ENCODE measurements at regions not wholly inside any gene's neighbourhood (a gene's known extent, or its start where the extent isn't known, plus 50 kb on each side); places are given as distances from the start of the nearest gene placed in this dataset.
"Not testable (repeated sequence)": the region's sequence is repeated elsewhere in the genome, so short reads cannot be mapped to it uniquely, and the experiment has no call there.

DNA sequence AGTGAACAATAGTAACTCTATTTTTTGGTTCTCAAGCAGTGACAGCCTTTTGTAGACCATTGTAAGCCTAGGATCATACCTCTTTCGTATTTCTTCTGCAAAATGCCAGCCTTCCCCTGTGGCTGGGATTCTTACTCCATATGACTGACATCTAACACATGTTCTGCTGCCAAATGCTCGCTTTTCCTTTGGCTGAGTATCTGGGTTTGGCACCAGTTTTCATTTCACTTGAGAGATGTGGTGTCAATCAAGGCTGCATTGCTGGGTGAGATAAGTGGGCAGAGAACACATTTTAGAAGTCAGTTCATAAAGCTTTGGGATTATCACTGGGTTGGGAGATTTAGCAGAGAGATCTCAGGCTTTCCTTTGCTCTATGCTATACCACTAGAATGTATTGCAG is 514.7 kb upstream of the SGO1 start:
- no peak for FAIRE-seq

DNA sequence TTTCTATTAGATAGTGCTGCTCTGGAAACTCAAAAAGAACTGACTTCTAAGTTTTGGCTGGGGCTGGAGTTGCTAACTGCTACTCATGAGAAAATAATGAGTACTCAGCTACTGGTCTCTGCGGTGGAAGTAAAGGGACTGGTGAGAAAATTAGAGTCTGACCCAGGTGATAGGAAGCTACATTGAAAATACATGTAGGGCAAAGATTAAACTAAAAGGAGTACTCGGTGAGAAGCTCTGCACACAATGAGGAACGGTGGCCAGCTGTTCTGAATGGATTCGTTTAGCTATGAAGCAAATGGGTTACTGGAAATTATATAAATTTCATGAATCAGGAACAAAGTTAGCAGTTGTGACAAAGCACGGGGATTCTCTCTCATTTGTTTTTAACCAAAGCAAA is 512.9 kb upstream of the SGO1 start:
- FAIRE-seq = no peak

DNA sequence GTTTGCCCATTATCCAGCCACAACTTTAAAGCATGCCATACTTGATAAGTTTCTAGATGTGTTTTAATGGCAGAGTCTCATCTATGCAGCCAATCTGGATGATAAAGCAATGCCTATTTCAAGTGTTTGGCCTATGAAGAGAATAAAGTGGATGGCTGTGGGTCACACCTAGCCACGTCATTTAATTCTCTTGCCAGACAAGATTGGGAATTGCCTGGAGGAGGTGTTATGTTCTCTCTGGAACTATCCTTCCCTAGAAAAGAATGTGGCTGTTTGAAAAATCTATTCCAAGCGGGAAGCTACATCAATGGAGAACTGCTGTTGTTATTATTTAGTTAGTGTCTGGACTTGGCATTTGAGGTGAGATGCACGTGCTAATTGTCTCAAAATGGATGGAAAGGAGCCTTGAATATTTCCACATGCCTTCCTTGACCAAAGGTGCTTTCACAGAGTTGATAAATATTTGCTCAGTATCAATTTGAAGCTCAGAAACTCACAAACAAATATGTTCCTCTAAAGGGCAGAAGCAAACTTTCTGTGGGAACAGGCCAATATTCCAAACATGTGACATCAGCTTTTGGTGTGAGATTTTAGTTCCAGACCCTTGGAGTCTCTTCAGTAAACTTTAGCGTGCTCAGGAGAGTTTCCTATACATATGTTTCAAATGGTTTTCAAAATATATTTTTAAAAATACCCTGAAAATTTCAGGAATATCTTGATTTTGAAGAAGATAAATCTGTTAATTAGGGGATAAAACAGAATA is 510.6 kb upstream of the SGO1 start:
- FAIRE-seq = no peak

DNA sequence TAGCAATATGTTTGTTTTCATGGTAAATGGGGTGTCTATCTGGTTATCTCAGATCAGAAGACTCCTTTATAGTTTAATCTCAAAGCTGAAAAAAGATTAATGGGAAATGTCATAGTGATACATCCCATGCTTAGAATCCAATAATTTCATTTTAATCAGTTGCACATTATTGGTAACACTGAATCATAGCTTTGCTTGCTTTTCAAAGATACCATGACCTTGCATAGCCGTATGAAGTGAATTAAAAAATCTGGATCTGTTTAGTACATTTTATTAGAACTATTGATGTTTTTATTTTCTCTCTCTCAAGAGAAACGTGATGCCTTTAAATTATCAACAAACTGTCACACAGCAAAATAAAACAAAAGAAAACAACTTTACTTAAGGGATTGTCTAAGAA is 506.7 kb upstream of the SGO1 start:
- no peak for FAIRE-seq

DNA sequence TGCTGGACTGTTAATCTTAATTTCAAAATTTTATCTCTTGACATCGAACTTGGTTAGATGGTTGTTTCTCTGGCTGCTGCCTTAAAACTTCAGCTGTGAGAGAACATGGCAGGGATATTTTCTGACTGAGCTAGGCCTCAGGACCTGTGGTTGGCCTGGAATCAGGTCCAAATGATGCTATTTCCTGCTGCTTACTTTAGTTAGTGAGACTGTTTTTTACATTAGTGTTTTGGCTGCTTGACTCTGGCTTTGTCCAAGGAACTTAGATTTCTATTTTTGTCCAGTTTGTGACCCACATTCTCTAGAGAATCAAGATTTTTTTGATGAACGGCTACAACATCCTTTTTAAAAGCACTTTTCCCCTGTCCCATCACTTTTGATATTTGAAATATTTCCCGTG is 497.9 kb upstream of the SGO1 start:
- FAIRE-seq = no peak

GRCh38 chr3:20682573-20682972 is 496.6 kb upstream of the SGO1 start:
- FAIRE-seq = no peak

- peak; percentile 89 for FAIRE-seq
These were observed 495.1 kb upstream of the SGO1 start for GRCh38 chr3:20680990-20681628.

- FAIRE-seq = no peak
These were observed 487.9 kb upstream of the SGO1 start for GRCh38 chr3:20673866-20674265.

- FAIRE-seq = peak; percentile 98
These were observed 483.7 kb upstream of the SGO1 start for GRCh38 chr3:20669675-20670074.

- no peak for FAIRE-seq
These were observed 483.2 kb upstream of the SGO1 start for GRCh38 chr3:20669184-20669583.

GRCh38 chr3:20668411-20668810 is 482.4 kb upstream of the SGO1 start:
- FAIRE-seq = no peak

DNA sequence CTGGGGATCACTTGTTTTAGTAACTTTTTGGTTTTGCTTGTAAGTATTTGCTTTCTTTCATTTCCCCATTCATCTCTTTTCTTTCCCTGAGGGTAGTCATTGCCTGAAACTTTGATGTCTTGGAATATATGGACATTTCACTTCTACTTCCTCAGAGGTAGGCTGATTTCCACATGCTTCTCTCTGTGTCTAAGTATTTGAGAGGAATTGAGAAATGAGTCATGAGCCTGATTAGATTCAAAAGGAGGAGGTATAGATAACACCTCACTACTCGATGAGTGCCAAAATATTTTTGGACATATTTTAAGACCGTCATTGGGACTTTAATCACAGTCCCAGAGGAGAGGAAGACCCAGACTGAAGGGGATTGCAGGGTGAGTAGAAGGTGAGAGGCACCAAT is 480.1 kb upstream of the SGO1 start:
- no peak for FAIRE-seq

DNA sequence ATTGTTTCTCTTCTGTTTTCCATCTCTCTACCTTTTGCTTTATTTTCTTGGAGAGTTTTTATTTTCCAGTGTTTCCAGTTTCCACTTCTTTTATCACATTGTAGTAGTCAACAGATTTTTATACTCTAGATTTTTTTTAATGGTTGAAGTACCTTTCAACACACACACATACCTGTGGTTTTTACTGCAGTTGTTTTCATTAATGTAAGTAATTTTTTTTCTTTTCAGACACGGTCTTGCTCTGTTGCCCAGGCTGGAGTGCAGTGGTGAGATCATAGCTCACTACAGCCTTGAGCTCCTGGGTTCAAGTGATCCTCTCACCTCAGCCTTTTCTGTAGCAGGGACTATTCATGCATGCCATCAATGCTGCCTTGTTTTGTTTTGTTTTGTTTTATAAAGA is 472.5 kb upstream of the SGO1 start:
- no peak for FAIRE-seq

DNA sequence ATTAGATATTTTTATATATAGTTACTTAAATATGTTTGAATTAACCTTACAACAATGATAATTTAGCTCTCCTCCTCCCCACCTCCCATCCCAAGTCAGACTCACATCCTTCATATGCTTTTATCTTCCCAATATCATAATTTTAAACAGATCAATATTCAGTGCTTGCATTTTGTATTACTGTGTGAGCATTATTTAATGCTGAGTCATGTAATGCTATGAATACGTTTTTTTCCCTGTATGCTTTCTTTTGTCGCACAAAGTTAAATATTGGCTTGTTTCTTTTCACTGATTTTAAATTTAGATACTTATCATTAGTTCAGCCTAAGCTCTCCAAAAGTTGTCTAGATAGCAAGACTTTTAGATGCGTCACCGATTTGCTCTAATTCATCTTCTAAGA is 471.6 kb upstream of the SGO1 start:
- no peak for FAIRE-seq

GRCh38 chr3:20652231-20652986 is 466.4 kb upstream of the SGO1 start:
- no peak for FAIRE-seq

DNA sequence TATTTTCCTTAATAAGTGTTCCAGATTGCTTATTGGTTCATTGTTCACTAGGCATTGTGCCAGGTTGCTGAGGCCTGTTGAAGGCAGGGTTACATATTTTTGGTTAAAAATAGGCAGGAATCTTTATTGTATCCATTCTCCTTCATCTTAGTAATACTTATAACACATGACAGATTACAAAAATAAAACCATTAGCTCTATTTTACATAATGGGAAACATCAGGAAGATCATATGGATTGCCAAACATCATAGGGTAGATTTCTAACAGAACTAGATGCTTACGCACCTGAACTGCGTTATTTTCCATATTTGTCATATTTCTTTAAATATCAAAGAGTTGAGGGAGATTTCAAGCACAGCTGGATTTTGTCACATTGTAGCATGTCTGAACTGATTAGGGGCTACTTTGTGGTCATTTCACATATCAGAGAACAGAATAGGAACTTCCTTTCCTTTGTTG is 462.9 kb upstream of the SGO1 start:
- no peak for FAIRE-seq

DNA sequence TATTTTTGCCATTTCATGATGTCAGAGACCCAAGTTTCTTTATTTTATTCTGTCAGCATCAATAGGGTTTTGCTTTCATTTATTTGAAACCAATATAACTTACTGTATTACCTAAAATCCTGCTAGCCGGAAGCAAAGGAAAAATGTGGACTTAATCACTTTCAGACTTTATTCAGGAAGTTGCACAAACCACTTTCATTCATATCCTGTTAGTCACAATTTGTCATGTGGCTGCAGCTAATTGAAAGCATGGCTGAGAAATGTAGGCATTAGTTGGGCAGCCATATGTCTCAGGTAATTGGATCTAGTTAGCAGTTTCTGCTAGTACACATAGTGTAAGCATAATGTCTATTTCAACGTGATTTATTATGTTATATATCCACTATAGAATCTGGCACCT is 462.3 kb upstream of the SGO1 start:
- no peak for FAIRE-seq

- FAIRE-seq = no peak
These were observed 460.4 kb upstream of the SGO1 start for GRCh38 chr3:20646425-20646824.

GRCh38 chr3:20645340-20645739 is 459.3 kb upstream of the SGO1 start:
- FAIRE-seq = no peak

DNA sequence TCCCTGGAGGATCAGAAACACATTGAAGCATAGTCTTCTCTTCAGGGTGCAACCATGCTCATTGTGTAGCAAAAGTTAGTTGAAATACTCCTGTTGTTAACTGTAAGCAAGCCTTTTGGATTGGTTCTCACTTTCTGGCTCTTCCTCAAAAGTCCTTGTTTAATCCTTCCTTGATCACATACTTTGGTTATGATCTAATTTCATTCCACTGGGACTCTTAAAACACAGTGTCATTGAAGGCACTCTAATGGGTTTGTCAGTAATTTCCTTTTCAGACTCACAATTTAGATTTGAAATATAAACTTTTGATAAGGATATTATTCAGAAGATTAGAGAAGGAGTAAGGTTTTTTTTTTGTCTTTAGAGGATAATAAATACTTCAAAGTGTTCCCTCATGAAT is 451.7 kb upstream of the SGO1 start:
- FAIRE-seq = no peak

GRCh38 chr3:20622304-20622703 is 436.3 kb upstream of the SGO1 start:
- no peak for FAIRE-seq

GRCh38 chr3:20618621-20619020 is 432.6 kb upstream of the SGO1 start:
- not testable (repeated sequence) for FAIRE-seq

- FAIRE-seq = not testable (repeated sequence)
These were observed 432.2 kb upstream of the SGO1 start for GRCh38 chr3:20618181-20618580.

DNA sequence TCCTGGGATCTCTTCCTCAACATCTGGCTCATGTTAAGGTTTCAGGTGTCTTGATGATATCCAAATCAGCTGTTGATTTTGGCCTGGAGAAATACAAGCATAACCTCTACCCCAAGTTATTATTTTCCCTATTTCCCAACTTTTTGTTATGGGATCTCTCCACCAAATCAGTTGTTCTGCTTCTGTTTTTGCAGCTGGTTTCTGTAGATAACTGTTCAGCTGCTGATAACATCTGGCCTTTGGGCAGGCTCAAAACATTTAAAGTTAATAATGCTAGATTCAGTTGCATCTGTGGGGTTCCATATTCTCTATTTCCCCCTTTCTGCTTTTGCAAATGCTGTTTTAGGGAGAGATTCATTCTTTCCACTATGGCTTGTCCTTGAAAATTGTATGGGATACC is 430.0 kb upstream of the SGO1 start:
- not testable (repeated sequence) for FAIRE-seq
